Thyroid gland (tissue), 4 donors: ENCODE measurements at regions not wholly inside any gene's neighbourhood (a gene's known extent, or its start where the extent isn't known, plus 50 kb on each side); places are given as distances from the start of the nearest gene placed in this dataset.

Source experiments
- DNase-seq, 2 donors: peaks; one replicate each; pipeline ENCODE4 v3.0.0-alpha.2; 2019
- H3K27ac ChIP-seq, 3 donors: fragments of 200-600 bp; sonication (generic); 1 replicate in 2 of 3; 2 replicates in 1 of 3; pipeline ENCODE4 v1.5.1; 2016 to 2019; ENCODE audit warnings: mild to moderate bottlenecking in 1 of 3, moderate library complexity in 1 of 3
- H3K27me3 ChIP-seq: fragments of 200-600 bp; sonication (generic); one replicate; pipeline ENCODE4 v1.5.1; 2019
- H3K36me3 ChIP-seq, 2 donors: fragments of 200-600 bp; sonication (generic); one replicate each; pipeline ENCODE4 v1.5.1; 2016 to 2019
- H3K4me1 ChIP-seq, 2 donors: fragments of 200-600 bp; sonication (generic); one replicate each; pipeline ENCODE4 v1.5.1; 2017 to 2019
- H3K4me3 ChIP-seq, 3 donors: fragments of 200-600 bp; sonication (generic); replicated peaks in 1 of 3; 1 replicate in 2 of 3; 2 replicates in 1 of 3; pipeline ENCODE4 v1.5.1; 2016; ENCODE audit warnings: mild to moderate bottlenecking in 1 of 3
- H3K9me3 ChIP-seq: fragments of 200-600 bp; sonication (generic); one replicate; pipeline ENCODE4 v1.5.1; 2017
- POLR2A ChIP-seq, 2 donors: fragments of 450-650 bp; IDR thresholded peaks; one replicate each; pipeline ENCODE4 v1.6.1; 2017; ENCODE audit warnings: antibody characterized with exemption in 2 of 2, mild to moderate bottlenecking in 2 of 2, moderate library complexity in 1 of 2
- WGBS, 2 donors: methylation state at CpG; one replicate each; pipeline ENCODE4 v1.1.5; 2017; 5-methylcytosine and 5-hydroxymethylcytosine counted together
- intact Hi-C: fragments of 100-400 bp; cut with DNase I; formaldehyde crosslinking; loops from one replicate; pipeline ENCODE4 v1.15.1; 2023
- TF ChIP-seq, protein P1 (sequence below), 6 experiments: fragments of 200-600 bp in 3 of 6; fragments of 450-650 bp in 3 of 6; sonication (generic) in 3 of 6; IDR thresholded peaks; one replicate each; pipeline ENCODE4 v1.5.1; 2016 to 2019; ENCODE audit warnings: antibody characterized with exemption in 6 of 6, mild to moderate bottlenecking in 2 of 6, inconsistent platforms in 1 of 6, moderate library complexity in 1 of 6

DNA sequence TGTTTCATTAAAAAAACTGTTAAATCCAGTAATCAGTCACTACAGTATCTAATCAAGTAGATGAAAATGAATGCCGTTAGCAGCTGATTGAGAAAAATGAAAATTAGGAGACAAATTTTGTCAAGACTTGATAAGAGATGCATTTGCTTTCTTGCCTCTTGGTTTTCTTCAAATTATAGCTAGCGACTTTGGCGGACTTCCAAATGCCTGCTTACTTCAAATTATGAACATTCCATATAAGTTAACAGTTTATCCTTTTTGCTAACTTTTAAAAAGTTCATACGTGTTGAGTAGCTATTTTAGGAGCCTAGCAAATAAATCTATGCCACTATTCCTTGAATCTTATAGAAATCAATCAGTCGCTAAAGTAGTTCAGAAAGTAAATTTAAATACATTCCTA, 58.8 kb downstream of the PPP4R3C start:
- WGBS, 2 donors, result 83 to 88% methylated on average over 5 of the region's 5 CpGs
- intact Hi-C loops, result no loop called here
- Histone ChIP-seq H3K27me3 (no peaks in the 10 kb centered on the region), H3K4me3 (no peak overlapping the region), H3K36me3 (no peaks in the 10 kb centered on the region), H3K27ac (no peak overlapping the region), H3K4me1 (no peaks in the 10 kb centered on the region), H3K9me3 (no peaks in the 10 kb centered on the region)
- no peak for DNase-seq
- no peak for TF ChIP-seq POLR2A (IDR thresholded peaks at IDR 0.05)

GRCh38 chrX:27399146-27399456, 64.0 kb downstream of the PPP4R3C start:
- H3K27me3 ChIP-seq, result no peaks in the 10 kb centered on the region
- TF ChIP-seq, protein P1, sequence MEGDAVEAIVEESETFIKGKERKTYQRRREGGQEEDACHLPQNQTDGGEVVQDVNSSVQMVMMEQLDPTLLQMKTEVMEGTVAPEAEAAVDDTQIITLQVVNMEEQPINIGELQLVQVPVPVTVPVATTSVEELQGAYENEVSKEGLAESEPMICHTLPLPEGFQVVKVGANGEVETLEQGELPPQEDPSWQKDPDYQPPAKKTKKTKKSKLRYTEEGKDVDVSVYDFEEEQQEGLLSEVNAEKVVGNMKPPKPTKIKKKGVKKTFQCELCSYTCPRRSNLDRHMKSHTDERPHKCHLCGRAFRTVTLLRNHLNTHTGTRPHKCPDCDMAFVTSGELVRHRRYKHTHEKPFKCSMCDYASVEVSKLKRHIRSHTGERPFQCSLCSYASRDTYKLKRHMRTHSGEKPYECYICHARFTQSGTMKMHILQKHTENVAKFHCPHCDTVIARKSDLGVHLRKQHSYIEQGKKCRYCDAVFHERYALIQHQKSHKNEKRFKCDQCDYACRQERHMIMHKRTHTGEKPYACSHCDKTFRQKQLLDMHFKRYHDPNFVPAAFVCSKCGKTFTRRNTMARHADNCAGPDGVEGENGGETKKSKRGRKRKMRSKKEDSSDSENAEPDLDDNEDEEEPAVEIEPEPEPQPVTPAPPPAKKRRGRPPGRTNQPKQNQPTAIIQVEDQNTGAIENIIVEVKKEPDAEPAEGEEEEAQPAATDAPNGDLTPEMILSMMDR (IDR thresholded peaks at IDR 0.05), result no peak
- no peak for TF ChIP-seq POLR2A (IDR thresholded peaks at IDR 0.05)
- H3K4me1 ChIP-seq, result no peaks in the 10 kb centered on the region
- intact Hi-C loops, result no loop called here
- H3K36me3 ChIP-seq, result no peaks in the 10 kb centered on the region
- H3K27ac ChIP-seq, result no peak overlapping the region
- DNase-seq, result no peak
- H3K9me3 ChIP-seq, result no peaks in the 10 kb centered on the region
- H3K4me3 ChIP-seq, result no peak overlapping the region

- DNase-seq, result no peak
- no peaks in the 10 kb centered on the region for H3K27me3 ChIP-seq
- 73 to 86% methylated on average over 4 of the region's 4 CpGs for WGBS, 2 donors
- no peaks in the 10 kb centered on the region for H3K4me1 ChIP-seq
- no peak for TF ChIP-seq POLR2A (IDR thresholded peaks at IDR 0.05)
- TF ChIP-seq, protein P1 (IDR thresholded peaks at IDR 0.05), result no peak
- no peak overlapping the region for H3K27ac ChIP-seq
- no peaks in the 10 kb centered on the region for H3K9me3 ChIP-seq
- no peak overlapping the region for H3K4me3 ChIP-seq
- intact Hi-C loops, result no loop called here
- no peaks in the 10 kb centered on the region for H3K36me3 ChIP-seq
Measured at GRCh38 chrX:27391623-27392022, 71.5 kb downstream of the PPP4R3C start.

GRCh38 chrX:27381419-27381818, 81.7 kb downstream of the PPP4R3C start:
- Histone ChIP-seq H3K4me3 (no peak overlapping the region), H3K36me3 (no peaks in the 10 kb centered on the region), H3K27ac (no peak overlapping the region), H3K9me3 (no peaks in the 10 kb centered on the region), H3K4me1 (no peaks in the 10 kb centered on the region), H3K27me3 (no peaks in the 10 kb centered on the region)
- DNase-seq, result no peak
- intact Hi-C loops, result no loop called here
- 80 to 87% methylated on average over 1 to 4 of the region's 11 CpGs for WGBS, 2 donors
- TF ChIP-seq, protein P1 (IDR thresholded peaks at IDR 0.05), result no peak
- TF ChIP-seq POLR2A (IDR thresholded peaks at IDR 0.05), result no peak

GRCh38 chrX:27380163-27380845, 82.8 kb downstream of the PPP4R3C start:
- no peaks in the 10 kb centered on the region for H3K4me1 ChIP-seq
- no peaks in the 10 kb centered on the region for H3K36me3 ChIP-seq
- H3K9me3 ChIP-seq, result no peaks in the 10 kb centered on the region
- TF ChIP-seq POLR2A (IDR thresholded peaks at IDR 0.05), result no peak
- TF ChIP-seq, protein P1 (IDR thresholded peaks at IDR 0.05), result no peak
- no peak overlapping the region for H3K27ac ChIP-seq
- intact Hi-C loops, result no loop called here
- WGBS, 2 donors, result 95 to 100% methylated on average over 1 to 3 of the region's 12 CpGs
- DNase-seq, result no peak
- no peaks in the 10 kb centered on the region for H3K27me3 ChIP-seq
- no peak overlapping the region for H3K4me3 ChIP-seq

- Histone ChIP-seq H3K36me3 (no peaks in the 10 kb centered on the region), H3K27ac (no peak overlapping the region), H3K27me3 (no peaks in the 10 kb centered on the region), H3K4me3 (no peak overlapping the region), H3K4me1 (no peaks in the 10 kb centered on the region), H3K9me3 (no peaks in the 10 kb centered on the region)
- intact Hi-C loops, result no loop called here
- DNase-seq, result no peak
- TF ChIP-seq POLR2A (IDR thresholded peaks at IDR 0.05), result no peak
- TF ChIP-seq, protein P1 (IDR thresholded peaks at IDR 0.05), result no peak
- WGBS, 2 donors, result 82 to 87% methylated on average over 3 of the region's 3 CpGs
Measured at GRCh38 chrX:27354021-27354420, 109.1 kb downstream of the PPP4R3C start.
